Neural crest cell (in vitro differentiated cells): ENCODE measurements at regions not wholly inside any gene's neighbourhood (a gene's known extent, or its start where the extent isn't known, plus 50 kb on each side); places are given as distances from the start of the nearest gene placed in this dataset.

Experiments
- DNase-seq: peaks from one replicate; pipeline ENCODE4 v3.0.0; 2021; ENCODE audit warnings: low read depth, mixed read lengths, low spot score
- H3K27ac Mint-ChIP-seq: one replicate; pipeline ENCODE4 v1.8.0; 2021; ENCODE audit warnings: mild to moderate bottlenecking, mixed read lengths; ENCODE audit not compliant: unreplicated experiment
- H3K27me3 Mint-ChIP-seq: 2 replicates; pipeline ENCODE4 v1.8.0; 2021; ENCODE audit warnings: low read depth, mild to moderate bottlenecking, mixed read lengths
- H3K36me3 Mint-ChIP-seq: 2 replicates; pipeline ENCODE4 v1.8.0; 2021; ENCODE audit warnings: low read depth, mild to moderate bottlenecking, mixed read lengths
- H3K4me1 Mint-ChIP-seq: 2 replicates; pipeline ENCODE4 v1.8.0; 2021; ENCODE audit warnings: mixed read lengths
- H3K4me3 Mint-ChIP-seq: one replicate; pipeline ENCODE4 v1.8.0; 2021; ENCODE audit warnings: mild to moderate bottlenecking, mixed read lengths
- H3K9me3 Mint-ChIP-seq: 2 replicates; pipeline ENCODE4 v1.8.0; 2021; ENCODE audit warnings: mixed read lengths
- CTCF ChIP-seq: fragments of 200-600 bp; sonication (generic); conservative IDR thresholded peaks from 2 replicates; pipeline ENCODE4 v1.5.0; 2021; ENCODE audit warnings: antibody characterized with exemption, mild to moderate bottlenecking

GRCh38 chr17:14715561-14715960 lies 414.7 kb downstream of the HS3ST3B1 start:
- no peaks in the 10 kb centered on the region for H3K4me1 Mint-ChIP-seq
- no peaks in the 10 kb centered on the region for H3K9me3 Mint-ChIP-seq
- no peak overlapping the region for H3K27ac Mint-ChIP-seq
- no peak overlapping the region for H3K4me3 Mint-ChIP-seq
- DNase-seq = no peak
- no peaks in the 10 kb centered on the region for H3K27me3 Mint-ChIP-seq
- no peaks in the 10 kb centered on the region for H3K36me3 Mint-ChIP-seq
- TF ChIP-seq CTCF = no peak

GRCh38 chr17:14712611-14713021 lies 411.7 kb downstream of the HS3ST3B1 start:
- no peak for TF ChIP-seq CTCF
- Mint-ChIP-seq H3K27ac (no peak overlapping the region), H3K4me1 (no peaks in the 10 kb centered on the region), H3K27me3 (no peaks in the 10 kb centered on the region), H3K36me3 (no peaks in the 10 kb centered on the region), H3K4me3 (no peak overlapping the region), H3K9me3 (no peaks in the 10 kb centered on the region)
- no peak for DNase-seq

GRCh38 chr17:14704121-14704520 lies 403.2 kb downstream of the HS3ST3B1 start:
- Mint-ChIP-seq H3K4me3 (no peak overlapping the region), H3K27ac (no peak overlapping the region), H3K36me3 (peaks cover 3% of the 10 kb centered on the region), H3K9me3 (peaks cover 5% of the 10 kb centered on the region), H3K4me1 (peaks cover 20% of the 10 kb centered on the region), H3K27me3 (no peaks in the 10 kb centered on the region)
- DNase-seq = no peak
- no peak for TF ChIP-seq CTCF

GRCh38 chr17:14701886-14702285 lies 401.0 kb downstream of the HS3ST3B1 start:
- peaks cover 28% of the 10 kb centered on the region for H3K4me1 Mint-ChIP-seq
- H3K4me3 Mint-ChIP-seq = no peak overlapping the region
- no peaks in the 10 kb centered on the region for H3K27me3 Mint-ChIP-seq
- no peak overlapping the region for H3K27ac Mint-ChIP-seq
- no peak for DNase-seq
- peaks cover 3% of the 10 kb centered on the region for H3K36me3 Mint-ChIP-seq
- no peak for TF ChIP-seq CTCF
- H3K9me3 Mint-ChIP-seq = peaks cover 5% of the 10 kb centered on the region

- Mint-ChIP-seq H3K27ac (peak overlapping the region; percentile 43), H3K27me3 (no peaks in the 10 kb centered on the region)
Observed at GRCh38 chr17:14699574-14700185, 398.8 kb downstream of the HS3ST3B1 start.

More at GRCh38 chr17:14699574-14700185, 398.8 kb downstream of the HS3ST3B1 start:
- Mint-ChIP-seq H3K9me3 (peaks cover 2% of the 10 kb centered on the region), H3K4me3 (peak overlapping the region; percentile 6), H3K36me3 (peaks cover 3% of the 10 kb centered on the region), H3K4me1 (peaks cover 33% of the 10 kb centered on the region)
- no peak for DNase-seq
- TF ChIP-seq CTCF = no peak
